ENCODE measurements at regions not wholly inside any gene's neighbourhood (a gene's known extent, or its start where the extent isn't known, plus 50 kb on each side); places are given as distances from the start of the nearest gene placed in this dataset.

- no peak for TF ChIP-seq CTCF (IDR thresholded peaks at IDR 0.05)
- TF ChIP-seq POLR2A (IDR thresholded peaks at IDR 0.05), result no peak
Observed at GRCh38 chr2:189253836-189254235, 74.3 kb upstream of the COL5A2 start.
